GM21447 (cell line): ENCODE measurements at regions not wholly inside any gene's neighbourhood (a gene's known extent, or its start where the extent isn't known, plus 50 kb on each side); places are given as distances from the start of the nearest gene placed in this dataset.
"Not testable (repeated sequence)": the region's sequence is repeated elsewhere in the genome, so short reads cannot be mapped to it uniquely, and the experiment has no call there.

Source experiments
- ATAC-seq: cut with Tn5 transposase; IDR thresholded peaks from one replicate; pipeline ENCODE4 v1.9.1; 2021; ENCODE audit not compliant: unreplicated experiment

DNA sequence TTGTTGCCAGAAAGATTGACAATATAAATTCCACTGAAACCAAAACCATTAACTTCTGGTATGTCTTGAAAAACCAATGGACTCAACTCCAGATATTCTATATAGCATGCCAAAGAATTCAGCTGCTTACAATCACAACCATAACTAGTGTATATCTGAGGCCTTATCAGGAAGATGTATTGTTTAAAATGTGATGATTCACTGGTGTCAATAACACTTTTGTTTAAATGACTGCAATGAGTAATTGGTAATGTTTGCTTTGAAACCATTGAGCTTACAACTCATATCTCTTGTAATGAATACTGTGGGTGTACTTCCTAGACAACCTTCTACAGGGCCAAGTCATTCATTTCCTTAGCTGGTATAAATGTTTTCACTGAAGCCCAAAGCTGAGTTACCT, 727.9 kb upstream of the KCND2 start:
- no peak for ATAC-seq

DNA sequence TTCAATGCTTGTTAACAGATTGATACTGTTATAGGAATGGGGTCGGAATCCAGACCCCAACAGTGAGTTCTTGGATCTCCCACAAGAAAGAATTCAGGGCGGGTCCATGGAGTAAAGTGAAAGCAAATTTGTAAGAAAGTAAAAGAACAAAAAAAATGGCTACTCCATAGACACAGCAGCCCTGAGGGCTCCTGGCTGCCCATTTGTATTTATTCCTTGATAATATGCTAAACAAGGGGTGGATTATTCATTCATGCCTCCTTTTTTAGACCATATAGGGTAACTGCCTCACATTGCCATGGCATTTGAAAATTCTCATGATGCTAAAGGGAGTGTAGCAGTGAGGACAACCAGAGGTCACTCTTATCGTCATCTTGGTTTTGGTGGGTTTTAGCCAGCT, 717.2 kb upstream of the KCND2 start:
- ATAC-seq = no peak

DNA sequence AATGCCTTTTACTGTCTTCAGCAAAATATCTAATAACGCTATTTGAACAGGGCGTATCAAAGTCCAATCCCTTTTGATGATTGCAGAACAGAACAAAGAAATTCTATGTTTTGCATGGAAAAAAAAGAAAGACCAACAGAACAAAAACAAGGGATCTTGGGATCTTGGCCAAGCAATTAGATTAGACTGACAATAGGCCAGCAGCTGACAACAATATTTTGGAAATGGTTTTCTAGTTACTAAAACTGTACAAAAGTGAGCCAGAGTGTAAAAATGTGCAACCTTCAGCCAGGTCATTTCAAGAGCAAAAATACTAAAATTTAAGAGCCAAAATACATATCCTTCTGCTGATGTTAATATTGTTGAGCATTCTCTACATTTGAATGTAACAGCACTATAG, 716.5 kb upstream of the KCND2 start:
- no peak for ATAC-seq

DNA sequence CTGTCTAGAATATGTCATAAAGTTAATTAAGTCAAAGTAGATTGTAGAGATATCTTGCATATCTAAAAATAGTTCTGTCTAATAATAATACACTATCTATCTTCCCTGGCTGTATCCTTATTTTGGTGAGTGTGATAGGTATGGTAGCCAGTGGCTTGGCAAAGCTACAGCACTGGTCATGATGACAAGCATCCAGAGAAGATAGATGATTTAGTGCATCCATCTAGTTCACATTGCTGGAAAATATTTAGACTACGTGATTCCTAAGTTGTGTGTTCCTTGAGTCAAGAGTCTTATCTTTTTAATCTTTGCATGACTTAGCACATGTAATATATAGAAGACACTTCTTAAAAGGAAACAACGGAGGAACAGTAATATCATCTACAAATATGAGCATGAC, 711.2 kb upstream of the KCND2 start:
- ATAC-seq = no peak

DNA sequence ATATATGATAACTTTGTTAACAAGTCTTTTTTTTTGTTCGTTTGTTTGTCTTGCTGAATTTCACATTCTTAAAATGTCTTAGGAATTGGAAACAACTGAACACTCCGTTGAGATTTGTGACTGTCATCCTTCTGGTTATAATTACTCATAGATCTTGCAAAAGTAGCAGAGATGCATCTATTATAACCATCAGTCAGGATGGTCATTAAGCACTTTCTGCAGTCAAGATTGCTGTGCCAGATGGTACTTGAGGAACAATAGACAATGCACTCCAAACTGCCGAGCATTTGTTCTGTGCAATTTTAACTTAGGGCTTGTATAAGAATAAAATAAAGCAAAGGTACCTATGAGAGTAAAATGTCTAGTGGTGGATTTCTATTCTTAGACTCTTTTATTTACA, 710.1 kb upstream of the KCND2 start:
- ATAC-seq = no peak

DNA sequence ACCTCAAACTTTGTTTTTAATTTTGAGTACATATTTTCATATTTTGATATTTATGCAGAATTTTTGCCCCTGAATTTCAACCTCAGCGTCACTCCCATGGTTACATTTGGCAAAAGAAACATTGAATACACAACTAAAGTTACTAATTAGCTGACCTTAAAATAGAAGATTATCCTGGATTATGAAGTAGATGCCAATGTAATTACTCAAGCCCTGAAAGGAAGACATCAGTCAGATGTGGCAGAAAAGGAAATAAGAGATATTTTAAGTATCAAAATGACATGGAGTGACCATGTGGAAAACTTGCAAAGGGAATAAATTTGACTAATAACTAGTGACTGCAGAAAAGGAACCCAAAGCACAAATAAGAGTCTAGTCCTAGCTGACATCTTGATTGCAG, 701.3 kb upstream of the KCND2 start:
- no peak for ATAC-seq

DNA sequence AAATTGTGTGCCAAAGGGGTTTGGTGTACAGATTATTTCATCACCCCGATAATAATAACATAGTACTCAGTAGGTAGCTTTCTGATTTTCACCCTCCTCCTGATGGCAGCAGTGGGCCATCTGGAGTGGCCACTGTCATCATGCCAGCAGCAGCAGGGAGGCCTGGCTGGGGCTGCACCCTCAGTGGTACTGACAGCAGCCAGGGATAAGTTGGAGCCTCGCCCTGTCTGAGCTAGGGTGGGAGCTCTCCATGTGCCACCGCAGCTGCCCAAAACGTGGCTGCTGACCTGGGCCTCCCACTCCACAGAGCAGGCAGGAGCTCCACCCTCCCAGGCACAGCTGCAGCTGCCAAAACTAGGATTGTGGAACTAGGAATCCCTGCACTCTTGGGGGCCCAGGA, 700.8 kb upstream of the KCND2 start:
- no peak for ATAC-seq

DNA sequence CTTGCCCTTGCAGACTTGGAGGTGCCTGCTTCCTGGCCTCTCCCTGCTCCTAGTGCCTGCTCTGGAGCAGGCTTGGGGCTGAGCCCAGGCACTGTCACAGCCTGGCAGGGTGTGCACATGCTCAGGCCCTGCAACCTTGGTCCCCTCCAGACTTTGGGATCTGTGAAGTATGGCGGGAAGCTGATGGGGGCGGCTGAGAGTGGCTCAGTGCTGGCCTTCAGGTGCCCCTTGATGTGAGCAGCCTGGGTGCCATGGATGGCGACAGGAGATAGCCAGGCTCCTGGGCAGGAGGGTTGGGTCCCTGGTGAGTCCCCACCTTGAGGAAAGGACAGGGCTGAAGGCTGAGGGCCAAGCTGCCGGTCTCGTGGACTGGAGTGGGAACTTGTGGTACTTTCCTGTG, 700.4 kb upstream of the KCND2 start:
- no peak for ATAC-seq

DNA sequence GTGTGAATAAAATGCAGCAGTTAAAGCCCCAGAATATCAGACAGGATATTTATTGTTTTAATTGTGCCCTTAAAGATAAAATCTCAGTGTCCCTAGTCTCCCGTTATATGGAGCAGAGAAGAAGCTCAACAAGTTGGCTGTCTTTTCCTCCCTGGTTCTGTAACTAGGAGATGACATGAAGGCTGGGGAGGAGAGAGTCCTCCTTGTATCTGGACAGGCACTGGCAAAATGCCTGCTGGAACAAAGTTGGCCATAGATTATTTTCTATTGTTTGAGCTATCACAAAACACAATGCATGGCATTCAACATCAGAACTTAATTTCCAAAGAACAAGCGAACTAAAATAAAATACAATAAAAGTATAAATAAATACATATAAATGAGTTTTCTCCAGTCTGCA, 694.9 kb upstream of the KCND2 start:
- ATAC-seq = no peak

DNA sequence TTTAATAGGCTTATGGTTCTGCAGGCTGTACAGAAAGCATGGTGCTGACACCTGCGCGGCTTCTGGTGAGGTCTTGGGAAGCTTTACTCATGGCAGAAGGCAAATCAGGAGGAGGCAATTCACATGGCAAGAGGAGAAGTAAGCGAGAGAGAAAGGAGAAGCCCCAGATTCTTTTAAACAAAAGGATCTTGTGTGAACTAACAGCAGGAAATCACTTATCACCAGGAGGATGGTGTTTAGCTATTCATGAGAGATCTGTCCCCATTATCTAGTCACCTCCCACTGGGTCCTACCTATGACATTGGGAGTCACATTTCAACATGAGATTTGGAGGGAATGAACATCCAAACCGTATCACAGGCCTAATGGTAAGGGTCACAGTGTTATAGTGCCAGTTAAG, 678.0 kb upstream of the KCND2 start:
- no peak for ATAC-seq

DNA sequence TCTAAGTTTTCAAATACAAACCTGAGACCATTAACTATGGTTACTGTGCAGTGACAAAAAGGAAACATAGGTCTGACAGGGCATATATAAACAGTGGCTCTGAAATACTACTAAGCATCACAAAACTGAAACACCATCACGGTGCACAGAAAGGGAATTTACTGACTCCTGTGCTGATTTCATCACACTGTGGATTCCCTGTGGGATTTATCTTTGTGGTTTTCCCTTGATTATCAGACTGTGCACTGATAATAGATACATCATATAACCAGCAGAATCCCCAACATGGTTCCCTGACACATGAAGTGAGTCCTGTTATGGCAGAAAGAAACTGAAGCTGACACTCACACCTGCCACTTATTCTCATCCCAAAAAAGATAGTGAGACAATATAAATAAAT, 676.3 kb upstream of the KCND2 start:
- ATAC-seq = no peak

DNA sequence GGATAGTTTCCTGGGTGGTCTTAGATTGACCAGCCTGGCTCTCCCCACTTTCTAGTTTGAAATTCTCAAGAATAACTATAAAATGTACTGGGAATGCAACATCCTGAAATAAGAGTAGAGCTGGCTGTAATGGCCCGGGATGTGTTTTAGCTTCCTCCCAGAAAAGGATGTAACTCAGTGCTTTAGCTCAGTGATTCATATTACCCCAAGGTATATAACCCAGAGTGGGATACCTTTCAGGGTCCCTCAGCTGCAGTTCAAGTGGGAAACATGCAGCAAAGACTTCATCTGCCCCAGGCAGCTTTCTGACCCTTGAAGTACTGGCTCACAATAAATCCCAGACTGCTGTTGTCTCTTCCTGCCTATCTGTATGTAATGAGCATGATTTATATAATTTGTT, 666.7 kb upstream of the KCND2 start:
- ATAC-seq = no peak

DNA sequence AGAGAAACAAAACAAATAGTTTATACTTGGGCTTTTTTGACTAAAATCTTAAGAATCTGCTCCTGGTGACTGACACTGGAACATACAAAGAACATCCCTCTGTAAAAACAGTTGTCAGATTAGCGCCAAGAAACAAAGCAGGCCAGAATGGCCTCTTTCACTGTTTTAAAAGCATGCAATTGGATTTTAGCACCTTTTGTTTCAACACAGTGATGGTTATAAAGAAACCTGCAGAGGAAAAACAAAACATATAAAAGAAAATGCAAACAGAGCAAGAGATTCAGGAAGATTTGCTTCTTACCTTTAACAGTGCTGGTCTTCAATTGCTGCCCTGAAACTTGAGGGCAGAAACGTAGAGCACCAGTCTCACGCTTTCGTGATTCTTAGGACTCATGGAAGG, 652.2 kb upstream of the KCND2 start:
- ATAC-seq = no peak

DNA sequence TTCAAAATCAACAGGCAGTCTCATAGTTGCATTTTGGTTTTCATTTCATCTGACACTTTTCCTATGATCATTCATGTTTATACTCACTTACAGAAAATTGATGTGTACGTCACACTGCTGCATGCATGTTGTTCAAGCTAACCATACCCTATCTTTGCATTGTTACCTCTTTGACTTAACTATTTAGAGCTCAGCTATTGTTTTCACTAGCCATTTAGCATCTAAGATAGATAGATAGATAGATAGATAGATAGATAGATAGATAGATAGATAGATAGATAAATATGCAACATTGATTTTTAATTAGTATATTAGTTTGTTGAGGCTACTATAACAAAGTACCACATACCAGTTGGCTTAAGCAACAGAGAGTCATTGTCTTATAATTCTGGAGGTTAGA, 649.5 kb upstream of the KCND2 start:
- no peak for ATAC-seq

DNA sequence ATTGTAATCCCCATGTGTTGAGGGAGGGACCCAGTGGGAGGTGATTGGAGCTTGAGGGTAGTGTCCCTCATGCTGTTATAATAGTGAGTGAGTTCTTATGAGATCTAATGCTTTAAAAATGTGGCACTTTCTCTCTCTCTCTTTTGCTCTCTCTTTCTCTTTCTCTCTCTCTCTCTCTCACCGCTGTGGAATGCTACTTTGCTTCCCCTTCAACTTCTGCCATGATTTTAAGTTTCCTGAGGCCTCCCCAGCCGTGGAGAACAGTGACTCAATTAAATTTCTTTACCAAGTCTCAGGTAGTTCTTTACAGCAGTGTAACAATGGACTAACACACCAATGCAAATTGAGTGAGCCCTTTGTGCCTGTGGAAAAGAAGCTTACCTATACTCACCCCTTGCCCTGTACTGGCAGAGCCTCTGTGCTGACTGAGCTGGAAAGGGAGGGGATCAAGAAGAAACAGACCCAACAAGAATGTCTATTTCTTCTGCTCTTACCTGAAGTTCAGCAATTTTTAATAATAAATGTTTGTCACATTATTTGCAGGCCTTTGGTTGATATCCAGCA, 642.5 kb upstream of the KCND2 start:
- ATAC-seq = no peak

DNA sequence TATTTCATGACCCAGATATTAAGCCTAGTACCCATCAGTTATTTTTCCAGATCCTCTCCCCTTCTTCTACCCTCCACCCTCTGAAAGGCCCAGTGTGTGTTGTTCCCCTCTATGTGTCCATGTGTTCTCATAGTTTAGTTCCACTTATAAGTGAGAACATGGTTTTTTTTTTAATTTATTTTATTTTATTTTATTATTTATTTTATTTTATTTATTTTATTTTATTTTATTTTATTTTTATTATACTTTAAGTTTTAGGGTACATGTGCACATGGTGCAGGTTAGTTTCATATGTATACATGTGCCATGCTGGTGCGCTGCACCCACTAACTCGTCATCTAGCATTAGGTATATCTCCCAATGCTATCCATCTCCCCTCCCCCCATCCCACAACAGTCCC, 639.2 kb upstream of the KCND2 start:
- ATAC-seq = not testable (repeated sequence)

DNA sequence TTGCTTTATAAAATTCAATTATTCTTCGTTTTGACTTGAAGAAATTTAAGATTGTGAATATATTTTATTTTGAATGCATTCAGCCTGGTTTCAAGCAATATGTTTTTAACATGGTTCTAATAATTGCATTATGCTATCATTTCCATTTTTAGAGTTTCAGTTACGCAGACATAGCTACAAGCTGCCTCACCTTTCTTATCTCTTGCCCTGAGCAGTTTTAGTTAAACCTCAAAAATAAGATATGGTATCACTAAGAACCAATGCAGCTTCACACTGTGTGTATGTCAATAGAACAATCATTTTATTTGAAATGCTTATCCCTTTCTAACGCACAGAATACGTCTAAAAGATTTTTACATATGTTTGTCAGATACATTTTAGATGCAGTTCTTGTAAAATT, 632.6 kb upstream of the KCND2 start:
- ATAC-seq = no peak

DNA sequence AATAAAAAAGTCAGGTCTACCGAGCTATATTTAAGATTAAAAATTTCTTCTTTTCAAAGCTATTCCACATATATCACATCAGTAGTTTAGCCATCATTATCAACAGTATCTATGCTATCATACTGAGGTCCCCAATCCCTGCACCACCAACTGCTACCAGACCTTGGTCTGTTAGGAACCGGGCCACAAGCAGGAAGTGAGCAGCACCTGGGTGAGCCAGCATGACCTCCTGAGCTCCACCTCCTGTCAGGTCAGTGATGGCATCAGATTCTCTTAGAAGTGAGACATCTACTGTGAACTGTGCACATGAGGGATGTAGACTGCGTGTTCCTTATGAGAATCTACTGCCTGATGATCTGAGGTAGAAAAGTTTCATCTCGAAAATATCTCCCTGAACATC, 632.1 kb upstream of the KCND2 start:
- ATAC-seq = no peak

DNA sequence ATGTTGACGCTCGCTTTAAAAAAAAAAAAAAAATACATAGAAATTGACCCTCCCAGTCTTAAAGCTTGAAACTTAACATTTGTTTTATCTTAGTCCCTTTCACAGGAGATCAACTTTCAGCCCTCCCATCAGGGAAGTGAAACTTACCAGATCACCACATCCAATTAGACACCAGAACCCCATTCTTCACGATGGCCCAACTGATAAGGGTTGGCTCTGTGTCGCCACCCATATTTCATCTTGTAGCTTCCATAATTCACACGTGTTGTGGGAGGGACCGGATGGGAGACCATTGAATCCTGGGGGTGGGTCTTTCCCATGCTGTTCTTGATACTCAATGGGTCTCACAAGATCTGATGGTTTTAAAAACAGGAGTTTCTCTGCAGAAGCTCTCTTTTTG, 629.4 kb upstream of the KCND2 start:
- ATAC-seq = no peak

DNA sequence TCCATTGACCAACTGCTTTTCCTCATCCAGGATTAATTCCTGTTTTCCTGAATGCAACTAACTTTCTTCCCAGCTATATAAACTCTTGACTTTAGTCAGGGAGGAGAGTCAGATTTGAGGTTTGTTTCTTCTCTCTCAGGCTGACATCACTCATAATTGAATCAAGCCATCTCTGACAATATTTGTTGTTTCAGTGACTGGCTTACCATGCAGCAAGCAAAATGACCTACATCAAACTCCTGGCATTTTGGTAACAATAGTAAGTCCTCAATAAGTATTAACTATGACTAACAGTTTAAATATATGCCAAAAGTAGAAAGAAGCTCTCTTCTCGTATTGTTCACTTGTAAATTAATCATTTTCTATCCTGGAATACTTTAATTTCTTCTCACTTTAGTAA, 625.7 kb upstream of the KCND2 start:
- ATAC-seq = no peak

DNA sequence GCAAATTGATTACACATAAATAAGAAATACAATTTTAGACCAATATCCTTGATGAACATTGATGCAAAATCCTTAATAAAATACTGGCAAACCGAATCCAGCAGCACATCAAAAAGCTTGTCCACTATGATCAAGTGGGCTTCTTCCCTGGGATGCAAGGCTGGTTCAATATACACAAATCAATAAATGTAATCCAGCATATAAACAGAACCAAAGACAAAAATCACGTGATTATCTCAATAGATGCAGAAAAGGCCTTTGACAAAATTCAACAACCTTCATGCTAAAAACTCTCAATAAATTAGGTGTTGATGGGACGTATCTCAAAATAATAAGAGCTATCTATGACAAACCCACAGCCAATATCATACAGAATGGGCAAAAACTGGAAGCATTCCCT, 624.2 kb upstream of the KCND2 start:
- not testable (repeated sequence) for ATAC-seq

DNA sequence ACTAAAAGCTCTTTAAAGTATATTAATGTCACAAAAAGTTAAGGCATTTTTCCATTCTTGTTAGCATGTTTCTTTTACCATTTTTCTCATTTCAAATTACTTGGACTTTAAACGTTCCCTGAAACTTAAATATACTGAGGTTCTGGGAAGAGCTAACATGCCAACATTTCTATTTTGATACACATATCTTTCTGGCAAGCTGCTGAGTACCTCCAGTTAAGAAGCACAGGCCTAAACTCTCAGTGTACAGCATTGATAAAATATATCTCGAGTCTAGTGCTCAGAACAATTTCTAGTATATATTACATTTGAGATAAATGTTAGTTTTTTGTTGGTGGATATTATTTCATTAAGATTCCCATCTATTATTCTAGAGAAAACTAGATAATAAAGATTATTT, 612.9 kb upstream of the KCND2 start:
- ATAC-seq = no peak

DNA sequence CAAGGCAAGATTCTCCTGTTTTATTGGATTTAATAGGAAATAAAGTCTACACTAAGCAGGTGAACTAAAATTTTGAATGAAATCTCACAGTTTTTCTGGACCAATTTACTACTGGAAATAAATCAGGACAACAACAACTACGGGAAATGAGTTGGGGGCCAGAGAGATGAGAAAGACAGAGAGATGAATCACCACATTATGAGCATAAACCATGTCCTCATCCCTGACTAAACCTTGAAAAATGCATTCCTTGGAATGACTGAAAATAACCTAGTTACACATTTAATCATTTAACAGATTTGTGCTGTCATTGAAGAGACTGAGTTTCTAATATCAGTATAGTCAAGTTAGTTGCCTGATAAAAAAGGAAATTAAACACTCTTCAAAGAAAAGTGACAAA, 608.4 kb upstream of the KCND2 start:
- ATAC-seq = no peak

DNA sequence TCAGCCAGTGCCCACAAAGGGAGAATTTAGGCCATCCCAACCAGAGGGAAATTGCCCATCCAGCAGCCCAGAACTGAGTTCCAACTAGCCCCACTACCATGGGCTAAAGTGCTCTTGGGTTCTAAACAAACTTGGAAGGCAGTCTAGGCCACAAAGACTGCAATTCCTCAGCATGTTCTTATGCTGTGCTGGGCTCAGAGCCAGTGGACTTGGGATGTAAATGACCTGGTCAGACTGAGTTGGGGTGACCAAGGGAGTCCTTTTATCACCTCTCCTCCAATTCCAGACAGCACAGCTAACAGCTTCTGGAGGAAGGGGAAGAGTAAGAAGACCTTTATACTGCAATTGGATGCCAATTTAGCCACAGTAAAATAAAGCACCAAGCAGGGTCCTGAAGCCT, 607.2 kb upstream of the KCND2 start:
- no peak for ATAC-seq
